GM12873 (cell line): ENCODE measurements at regions not wholly inside any gene's neighbourhood (a gene's known extent, or its start where the extent isn't known, plus 50 kb on each side); places are given as distances from the start of the nearest gene placed in this dataset.

Experiments
- CTCF ChIP-seq: IDR thresholded peaks from 2 replicates; pipeline ENCODE4 v1.5.1; 2012; ENCODE audit warnings: low read depth, mild to moderate bottlenecking, moderate library complexity, low read length, control low read depth; ENCODE audit not compliant: insufficient read depth; ENCODE audit errors: missing control alignments

- TF ChIP-seq CTCF, result no peak
Measured at GRCh38 chr1:235038701-235039100, 89.9 kb downstream of the TOMM20 start.

- no peak for TF ChIP-seq CTCF
Measured at GRCh38 chr1:235035928-235036327, 92.7 kb downstream of the TOMM20 start.

- TF ChIP-seq CTCF, result no peak
Measured at GRCh38 chr1:235030919-235031596, 97.6 kb downstream of the TOMM20 start.

- TF ChIP-seq CTCF, result no peak
Measured at GRCh38 chr1:235027862-235028250, 100.8 kb downstream of the TOMM20 start.

- TF ChIP-seq CTCF, result no peak
Measured at GRCh38 chr1:235027076-235027861, 101.4 kb downstream of the TOMM20 start.

- TF ChIP-seq CTCF, result no peak
Measured at GRCh38 chr1:235025422-235025984, 103.1 kb downstream of the TOMM20 start.

GRCh38 chr1:235024711-235025421, 103.8 kb downstream of the TOMM20 start:
- no peak for TF ChIP-seq CTCF
